ENCODE measurements at regions not wholly inside any gene's neighbourhood (a gene's known extent, or its start where the extent isn't known, plus 50 kb on each side); places are given as distances from the start of the nearest gene placed in this dataset.

DNA sequence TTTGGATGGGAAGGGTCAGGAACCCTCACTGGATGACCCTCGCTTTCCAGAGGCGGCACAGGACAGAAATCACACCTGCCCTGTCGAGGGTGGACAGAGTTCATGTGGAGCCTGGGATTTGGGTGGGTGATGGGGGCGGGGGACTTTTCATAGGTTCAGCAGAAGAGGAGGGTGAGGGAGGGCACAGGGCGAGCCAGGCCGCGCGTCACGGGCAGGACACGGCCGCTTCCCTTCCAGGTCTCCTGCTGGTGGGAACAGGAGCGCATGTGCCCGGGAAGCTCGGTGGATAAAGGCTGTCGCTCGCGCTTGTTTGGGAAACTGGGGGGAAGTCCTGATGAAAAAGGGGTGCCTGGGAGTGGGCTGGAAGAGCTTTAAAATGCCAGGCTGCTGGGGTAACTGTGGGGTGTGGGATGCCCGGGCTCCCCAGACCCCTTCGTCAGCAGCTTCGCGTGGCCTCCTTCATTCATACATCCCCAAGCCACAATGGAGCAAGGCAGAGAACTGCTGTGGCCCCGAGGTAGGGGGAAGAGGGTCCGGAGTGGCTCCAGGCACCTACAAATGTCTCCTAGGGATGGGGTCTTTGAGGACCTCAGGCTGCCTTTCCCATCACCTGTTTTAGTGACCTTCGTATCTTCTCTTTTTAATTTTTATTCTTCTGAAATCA is 102.2 kb downstream of the DACT2 start:
- Histone ChIP-seq H3K4me2 (replicated peaks; ENCODE audit: low read depth, low read length, poor library complexity, severe bottlenecking) (no peak overlapping the region), H3K9ac (ENCODE audit: low read length) (no peak overlapping the region), H2AFZ (ENCODE audit: insufficient read depth, low read depth, low read length, poor library complexity, severe bottlenecking) (no peak overlapping the region), H4K20me1 (ENCODE audit: control insufficient read depth, insufficient read depth, low read length, poor library complexity, severe bottlenecking) (no peaks in the 10 kb centered on the region), H3K4me3 (ENCODE audit: control extremely low read depth in 1 of 5, extremely low read depth in 1 of 5, insufficient read depth in 1 of 5, low read depth in 2 of 5, low read length in 4 of 5) (no peak overlapping the region), H3K4me1 (ENCODE audit: control insufficient read depth in 2 of 2, insufficient read depth in 2 of 2, low read length in 2 of 2) (no peaks in the 10 kb centered on the region), H3K36me3 (replicated peaks in 1 of 2; ENCODE audit: control extremely low read depth in 1 of 2, control insufficient read depth in 1 of 2, extremely low read depth in 1 of 2, insufficient read depth in 2 of 2, low read length in 1 of 2) (no peaks in the 10 kb centered on the region), H3K27ac (ENCODE audit: low read length in 2 of 2) (no peak overlapping the region), H3K79me2 (ENCODE audit: control insufficient read depth, insufficient read depth, low read length) (no peaks in the 10 kb centered on the region), H3K9me3 (ENCODE audit: control extremely low read depth in 1 of 3, control insufficient read depth in 2 of 3, insufficient read depth in 1 of 3, low read length in 2 of 3) (peaks cover 0 to 20% (median 0%) of the 10 kb centered on the region in 3 donors), H3K27me3 (replicated peaks in 1 of 4; ENCODE audit: control extremely low read depth in 1 of 4, control insufficient read depth in 3 of 4, insufficient read depth in 4 of 4, low read length in 3 of 4) (no peaks in the 10 kb centered on the region)
- H3K27ac Mint-ChIP-seq: no peak overlapping the region
- intact Hi-C loops (cut with micrococcal nuclease): no loop called here
- DNase-seq: no peak
- H3K9me3 Mint-ChIP-seq (ENCODE audit: insufficient read depth): no peaks in the 10 kb centered on the region
- ChIA-PET POLR2A (no interaction called here), CTCF (no interaction called here)
- ATAC-seq (ENCODE audit: low read depth): no peak
- no peaks in the 10 kb centered on the region for H3K4me1 Mint-ChIP-seq
- TF ChIP-seq EZH2 (IDR thresholded peaks at IDR 0.05; ENCODE audit: borderline replicate concordance, insufficient read depth, low read depth, low read length, poor library complexity, severe bottlenecking): no peak
- TF ChIP-seq, protein P1, sequence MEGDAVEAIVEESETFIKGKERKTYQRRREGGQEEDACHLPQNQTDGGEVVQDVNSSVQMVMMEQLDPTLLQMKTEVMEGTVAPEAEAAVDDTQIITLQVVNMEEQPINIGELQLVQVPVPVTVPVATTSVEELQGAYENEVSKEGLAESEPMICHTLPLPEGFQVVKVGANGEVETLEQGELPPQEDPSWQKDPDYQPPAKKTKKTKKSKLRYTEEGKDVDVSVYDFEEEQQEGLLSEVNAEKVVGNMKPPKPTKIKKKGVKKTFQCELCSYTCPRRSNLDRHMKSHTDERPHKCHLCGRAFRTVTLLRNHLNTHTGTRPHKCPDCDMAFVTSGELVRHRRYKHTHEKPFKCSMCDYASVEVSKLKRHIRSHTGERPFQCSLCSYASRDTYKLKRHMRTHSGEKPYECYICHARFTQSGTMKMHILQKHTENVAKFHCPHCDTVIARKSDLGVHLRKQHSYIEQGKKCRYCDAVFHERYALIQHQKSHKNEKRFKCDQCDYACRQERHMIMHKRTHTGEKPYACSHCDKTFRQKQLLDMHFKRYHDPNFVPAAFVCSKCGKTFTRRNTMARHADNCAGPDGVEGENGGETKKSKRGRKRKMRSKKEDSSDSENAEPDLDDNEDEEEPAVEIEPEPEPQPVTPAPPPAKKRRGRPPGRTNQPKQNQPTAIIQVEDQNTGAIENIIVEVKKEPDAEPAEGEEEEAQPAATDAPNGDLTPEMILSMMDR (IDR thresholded peaks at IDR 0.05): no peak
- no peak overlapping the region for H3K4me3 Mint-ChIP-seq
- WGBS (ENCODE audit: insufficient coverage): 90% methylated on average over 17 of the region's 24 CpGs
- H3K27me3 Mint-ChIP-seq: no peaks in the 10 kb centered on the region

DNA sequence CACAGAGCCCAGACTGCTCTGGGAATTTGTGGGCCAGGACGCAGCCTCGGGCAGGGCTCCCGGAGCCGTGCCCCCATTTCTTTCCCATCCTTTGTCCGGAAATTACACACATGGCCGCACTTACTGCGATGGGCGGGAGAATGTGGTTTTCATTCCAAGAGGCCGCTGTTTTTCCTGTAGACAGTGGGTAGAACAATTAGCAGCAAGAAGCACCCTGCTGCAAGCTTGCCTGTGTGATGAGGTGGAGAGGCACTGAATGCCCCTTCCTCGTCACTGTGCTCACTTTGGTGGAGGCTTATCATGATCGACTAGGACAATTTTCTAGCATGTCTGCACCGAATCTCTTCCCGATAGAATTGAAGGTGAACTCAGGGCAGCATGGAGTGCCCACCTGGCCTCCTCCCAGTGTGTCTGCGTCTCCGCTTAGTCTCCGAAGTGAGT is 102.8 kb downstream of the DACT2 start:
- Histone ChIP-seq H2AFZ (ENCODE audit: insufficient read depth, low read depth, low read length, poor library complexity, severe bottlenecking) (no peak overlapping the region), H3K79me2 (ENCODE audit: control insufficient read depth, insufficient read depth, low read length) (no peaks in the 10 kb centered on the region), H3K9ac (ENCODE audit: low read length) (no peak overlapping the region), H3K4me1 (ENCODE audit: control insufficient read depth in 2 of 2, insufficient read depth in 2 of 2, low read length in 2 of 2) (no peaks in the 10 kb centered on the region), H3K9me3 (ENCODE audit: control extremely low read depth in 1 of 3, control insufficient read depth in 2 of 3, insufficient read depth in 1 of 3, low read length in 2 of 3) (peaks cover 0 to 21% (median 0%) of the 10 kb centered on the region in 3 donors), H3K4me2 (replicated peaks; ENCODE audit: low read depth, low read length, poor library complexity, severe bottlenecking) (no peak overlapping the region), H3K27ac (ENCODE audit: low read length in 2 of 2) (no peak overlapping the region), H4K20me1 (ENCODE audit: control insufficient read depth, insufficient read depth, low read length, poor library complexity, severe bottlenecking) (no peaks in the 10 kb centered on the region), H3K27me3 (replicated peaks in 1 of 4; ENCODE audit: control extremely low read depth in 1 of 4, control insufficient read depth in 3 of 4, insufficient read depth in 4 of 4, low read length in 3 of 4) (no peaks in the 10 kb centered on the region), H3K4me3 (ENCODE audit: control extremely low read depth in 1 of 5, extremely low read depth in 1 of 5, insufficient read depth in 1 of 5, low read depth in 2 of 5, low read length in 4 of 5) (no peak overlapping the region), H3K36me3 (replicated peaks in 1 of 2; ENCODE audit: control extremely low read depth in 1 of 2, control insufficient read depth in 1 of 2, extremely low read depth in 1 of 2, insufficient read depth in 2 of 2, low read length in 1 of 2) (no peaks in the 10 kb centered on the region)
- H3K27me3 Mint-ChIP-seq: no peaks in the 10 kb centered on the region
- intact Hi-C loops (cut with micrococcal nuclease): no loop called here
- no peak overlapping the region for H3K27ac Mint-ChIP-seq
- WGBS (ENCODE audit: insufficient coverage): 61% methylated on average over 15 of the region's 16 CpGs
- ChIA-PET CTCF (no interaction called here), POLR2A (no interaction called here)
- ATAC-seq (ENCODE audit: low read depth): no peak
- H3K4me1 Mint-ChIP-seq: no peaks in the 10 kb centered on the region
- no peak for DNase-seq
- no peaks in the 10 kb centered on the region for H3K9me3 Mint-ChIP-seq (ENCODE audit: insufficient read depth)
- TF ChIP-seq EZH2 (IDR thresholded peaks at IDR 0.05; ENCODE audit: borderline replicate concordance, insufficient read depth, low read depth, low read length, poor library complexity, severe bottlenecking): no peak
- TF ChIP-seq, protein P1 (IDR thresholded peaks at IDR 0.05): no peak
- H3K4me3 Mint-ChIP-seq: no peak overlapping the region
